HCT116 (cell line): ENCODE measurements at regions not wholly inside any gene's neighbourhood (a gene's known extent, or its start where the extent isn't known, plus 50 kb on each side); places are given as distances from the start of the nearest gene placed in this dataset.

Experiments used
- ATAC-seq: fragments of 200-7000 bp; cut with Tn5 transposase; 2 replicates; pipeline ENCODE4 v1.9.1; 2020; ENCODE audit warnings: mild to moderate bottlenecking, moderate library complexity
- BruUV-seq: library from RNA; stranded (reverse); fragments of 400-500 nt; replicated peaks from 2 replicates; lab custom pipeline; 2021; lab: Mats Ljungman, UMichigan
- CTCF ChIA-PET: fragments of 300-600 bp; sonication (Branson Sonifier 250); formaldehyde crosslinking; loops from one replicate; lab custom pipeline; 2021; ENCODE audit warnings: antibody characterized with exemption; lab: Charles Lee
- POLR2A ChIA-PET: fragments of 300-600, 350-600 bp; sonication (Branson Sonifier 250); formaldehyde crosslinking; loops from one replicate; lab custom pipeline; 2021; ENCODE audit warnings: antibody characterized with exemption; lab: Charles Lee
- RAD21 ChIA-PET, 2 experiments: fragments of 300-600 bp; sonication (Branson Sonifier 250); formaldehyde crosslinking; loops; one replicate each; lab custom pipeline; 2023; ENCODE audit warnings: low total read pairs in 2 of 2; ENCODE audit not compliant: uncharacterized antibody in 2 of 2, unreplicated experiment in 2 of 2, low non-redundant PET in 1 of 2; lab: Charles Lee
- DNase-seq: peaks from one replicate; pipeline ENCODE4 v3.0.0-alpha.2; 2010; ENCODE audit warnings: low read depth, low spot score
- H2AFZ ChIP-seq: fragments of 200-600 bp; shearing (Covaris generic), sonication (generic); 2 replicates; pipeline ENCODE4 v1.6.1; 2017; ENCODE audit warnings: low read depth, mixed run types, mixed read lengths, antibody characterized with exemption, low read length; ENCODE audit not compliant: poor library complexity, severe bottlenecking
- H3K27ac ChIP-seq: 2 replicates; pipeline ENCODE4 v1.5.1; 2012; ENCODE audit warnings: low read depth, low read length
- H3K27me3 ChIP-seq: fragments of 200-600 bp; sonication (generic); 2 replicates; pipeline ENCODE4 v1.6.1; 2016; ENCODE audit warnings: mixed run types, low read length, mixed read lengths; ENCODE audit not compliant: insufficient read depth
- H3K36me3 ChIP-seq, 2 experiments: fragments of 200-500 bp in 1 of 2; fragments of 200-600 bp in 1 of 2; sonication (Bioruptor generic) in 1 of 2; sonication (generic) in 1 of 2; 2 replicates each; pipeline versions ENCODE4 v1.5.1 to v1.6.1; 2014 to 2016; ENCODE audit warnings: low read length in 2 of 2, inconsistent platforms in 1 of 2, mixed read lengths in 1 of 2, mixed run types in 1 of 2; ENCODE audit not compliant: insufficient read depth in 2 of 2, control insufficient read depth in 1 of 2
- H3K4me1 ChIP-seq, 2 experiments: fragments of 200-600 bp in 1 of 2; sonication (generic) in 1 of 2; 2 replicates each; pipeline versions ENCODE4 v1.5.1 to v1.6.1; 2012 to 2017; ENCODE audit warnings: low read length in 2 of 2, inconsistent platforms in 1 of 2, mild to moderate bottlenecking in 1 of 2, mixed read lengths in 1 of 2, mixed run types in 1 of 2, moderate library complexity in 1 of 2; ENCODE audit not compliant: insufficient read depth in 2 of 2, control insufficient read depth in 1 of 2
- H3K4me2 ChIP-seq: fragments of 200-600 bp; sonication (generic); 2 replicates; pipeline ENCODE4 v1.6.1; 2017; ENCODE audit warnings: mixed run types, low read length, mixed read lengths
- H3K4me3 ChIP-seq, 2 experiments: fragments of 200-600 bp in 1 of 2; sonication (generic) in 1 of 2; replicated peaks in 1 of 2; 2 replicates each; pipeline ENCODE4 v1.5.1; 2011 to 2016; ENCODE audit warnings: low read length in 2 of 2, control low read depth in 1 of 2, low read depth in 1 of 2, mild to moderate bottlenecking in 1 of 2, mixed read lengths in 1 of 2, mixed run types in 1 of 2
- H3K79me2 ChIP-seq: fragments of 200-600 bp; sonication (generic); 2 replicates; pipeline ENCODE4 v1.6.1; 2017; ENCODE audit warnings: mild to moderate bottlenecking, mixed run types, low read length, moderate library complexity, mixed read lengths; ENCODE audit not compliant: insufficient read depth
- H3K9ac ChIP-seq: fragments of 200-600 bp; sonication (generic); 2 replicates; pipeline ENCODE4 v1.6.1; 2016; ENCODE audit warnings: low read length, mixed read lengths
- H3K9me2 ChIP-seq: fragments of 200-600 bp; sonication (generic), shearing (Covaris generic); 2 replicates; pipeline ENCODE4 v1.6.1; 2017; ENCODE audit warnings: mixed run types, mild to moderate bottlenecking, moderate library complexity; ENCODE audit not compliant: insufficient read depth
- H3K9me3 ChIP-seq, 2 experiments: fragments of 200-500 bp in 1 of 2; fragments of 200-600 bp in 1 of 2; sonication (Bioruptor generic) in 1 of 2; sonication (generic) in 1 of 2; 2 replicates each; pipeline ENCODE4 v1.6.1; 2014 to 2017; ENCODE audit warnings: low read length in 2 of 2, mixed read lengths in 2 of 2, inconsistent platforms in 1 of 2, low read depth in 1 of 2, mild to moderate bottlenecking in 1 of 2, mixed run types in 1 of 2, moderate library complexity in 1 of 2; ENCODE audit not compliant: control insufficient read depth in 1 of 2, insufficient read depth in 1 of 2
- H4K20me1 ChIP-seq: fragments of 200-600 bp; sonication (generic), shearing (Covaris generic); 2 replicates; pipeline ENCODE4 v1.6.1; 2017; ENCODE audit warnings: mixed run types, mild to moderate bottlenecking, moderate library complexity; ENCODE audit not compliant: insufficient read depth
- ATF3 ChIP-seq: IDR thresholded peaks from 2 replicates; pipeline ENCODE4 v1.6.1; 2012
- CBX3 ChIP-seq: IDR thresholded peaks from 2 replicates; pipeline ENCODE4 v1.6.1; 2012; ENCODE audit warnings: low read depth
- EGR1 ChIP-seq: IDR thresholded peaks from 2 replicates; pipeline ENCODE4 v1.6.1; 2012; ENCODE audit warnings: low read depth
- FOSL1 ChIP-seq: IDR thresholded peaks from 2 replicates; pipeline ENCODE4 v1.6.1; 2012; ENCODE audit warnings: low read depth
- MAX ChIP-seq: IDR thresholded peaks from 2 replicates; pipeline ENCODE4 v1.6.1; 2012
- RAD21 ChIP-seq: IDR thresholded peaks from 2 replicates; pipeline ENCODE4 v1.6.1; 2012; ENCODE audit warnings: low read depth, mild to moderate bottlenecking
- REST ChIP-seq: IDR thresholded peaks from 2 replicates; pipeline ENCODE4 v1.6.1; 2012; ENCODE audit warnings: low read depth
- intact Hi-C: fragments of 100-400 bp; cut with micrococcal nuclease; formaldehyde crosslinking; loops from 2 replicates; pipeline ENCODE4 v1.10.0; 2022

- H3K9ac ChIP-seq: no peak overlapping the region
- H3K4me1 ChIP-seq: no peaks in the 10 kb centered on the region; a peak in 1 of 4 replicates
- H3K27me3 ChIP-seq: peaks cover 6% of the 10 kb centered on the region; the same call in 1 of the 2 replicates
- H3K4me3 ChIP-seq: no peak overlapping the region
- no peaks in the 10 kb centered on the region for H3K9me2 ChIP-seq
- no peaks in the 10 kb centered on the region for H4K20me1 ChIP-seq
- ChIA-PET POLR2A (no interaction called here), RAD21 (no interaction called here), CTCF (no interaction called here)
- TF ChIP-seq ATF3: no peak
- no peak for TF ChIP-seq RAD21
- TF ChIP-seq CBX3: no peak
- TF ChIP-seq EGR1: no peak
- TF ChIP-seq REST: no peak
- no peak for TF ChIP-seq MAX
- TF ChIP-seq FOSL1: no peak
- ATAC-seq: no peak
- no peaks in the 10 kb centered on the region for H3K9me3 ChIP-seq
- BruUV-seq: no TSS peak
- no peak overlapping the region for H3K27ac ChIP-seq
- no peaks in the 10 kb centered on the region for H3K36me3 ChIP-seq
- H2AFZ ChIP-seq: no peak overlapping the region
- intact Hi-C loops: no loop called here
- no peak for DNase-seq
- H3K79me2 ChIP-seq: no peaks in the 10 kb centered on the region
- H3K4me2 ChIP-seq: no peak overlapping the region
Observed at GRCh38 chr4:20403290-20403689, 151.6 kb downstream of the SLIT2 start.
